SK-N-SH (cell line): ENCODE measurements at regions not wholly inside any gene's neighbourhood (a gene's known extent, or its start where the extent isn't known, plus 50 kb on each side); places are given as distances from the start of the nearest gene placed in this dataset.

Experiments
- EP300 ChIP-seq, 2 experiments: IDR thresholded peaks; 2 replicates each; pipeline versions ENCODE4 v1.4.0 to v1.6.1; 2012; ENCODE audit warnings: borderline replicate concordance in 1 of 2, low read depth in 1 of 2, low read length in 1 of 2
- EZH2phosphoT487 ChIP-seq: fragments of 200-600 bp; sonication (generic); IDR thresholded peaks from 2 replicates; pipeline ENCODE4 v1.6.1; 2017; ENCODE audit warnings: low read depth, mixed run types, mild to moderate bottlenecking, antibody characterized with exemption, moderate library complexity, borderline replicate concordance
- GATA2 ChIP-seq: sonication (generic); formaldehyde crosslinking; IDR thresholded peaks from 2 replicates; pipeline ENCODE4 v1.5.0; 2020; ENCODE audit warnings: mild to moderate bottlenecking, missing genetic modification reagents
- IRF3 ChIP-seq: fragments of 150-350 bp; IDR thresholded peaks from 2 replicates; pipeline ENCODE4 v1.6.1; 2016; ENCODE audit warnings: mild to moderate bottlenecking, low read depth, low read length
- NFIC ChIP-seq: IDR thresholded peaks from 2 replicates; pipeline ENCODE4 v1.4.0; 2012; ENCODE audit warnings: borderline replicate concordance
- PBX3 ChIP-seq: IDR thresholded peaks from 2 replicates; pipeline ENCODE4; 2012
- POLR2AphosphoS5 ChIP-seq: IDR thresholded peaks from 2 replicates; pipeline ENCODE4 v1.6.1; 2012; ENCODE audit warnings: low read depth, low read length
- RAD21 ChIP-seq: IDR thresholded peaks from 2 replicates; pipeline ENCODE4 v1.6.1; 2012; ENCODE audit warnings: mild to moderate bottlenecking, low read length
- TAF1 ChIP-seq: IDR thresholded peaks from 2 replicates; pipeline ENCODE4 v1.6.1; 2012; ENCODE audit warnings: low read depth, mild to moderate bottlenecking, low read length, moderate library complexity, borderline replicate concordance
- USF2 ChIP-seq: fragments of 150-350 bp; IDR thresholded peaks from 2 replicates; pipeline ENCODE4 v1.6.1; 2017; ENCODE audit warnings: antibody characterized with exemption, low read length, low read depth, borderline replicate concordance
- TF ChIP-seq, protein P1 (sequence below): fragments of 200-600 bp; sonication (generic); IDR thresholded peaks from 2 replicates; pipeline ENCODE4 v1.6.1; 2017; ENCODE audit warnings: antibody characterized with exemption, mild to moderate bottlenecking, moderate library complexity
- TF ChIP-seq, protein P2 (sequence below): IDR thresholded peaks from 2 replicates; pipeline ENCODE4 v1.6.1; 2012; ENCODE audit warnings: mild to moderate bottlenecking, low read depth, low read length, moderate library complexity
- TF ChIP-seq, protein P3 (sequence below): IDR thresholded peaks from 2 replicates; pipeline ENCODE4 v1.4.0; 2012; ENCODE audit warnings: low read depth, borderline replicate concordance

DNA sequence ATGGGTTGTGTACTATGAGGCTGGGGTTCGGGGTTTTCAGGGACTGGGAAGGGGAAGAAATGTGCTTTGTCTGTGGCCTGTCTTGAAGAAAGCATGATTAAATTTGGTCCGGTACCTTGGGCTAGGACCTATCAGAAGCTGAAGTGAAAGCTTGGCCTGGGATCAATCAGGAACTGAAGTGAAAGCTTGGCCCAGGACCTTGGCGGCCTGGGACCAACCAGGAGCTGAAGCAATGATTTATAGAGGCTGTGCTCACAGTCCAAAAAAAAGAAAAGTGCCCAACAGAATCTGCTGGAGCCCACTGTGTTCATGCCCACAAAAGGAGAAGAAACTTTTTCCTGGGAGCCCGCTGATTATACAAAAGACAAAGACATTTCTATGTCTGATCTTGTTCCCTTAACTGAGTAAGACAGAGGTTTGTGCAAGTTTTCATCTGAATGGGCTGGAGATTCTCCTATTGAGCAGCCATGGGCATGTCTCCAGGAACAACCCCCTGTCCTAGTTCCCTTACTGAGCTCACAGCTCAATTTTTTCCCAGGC is 1427.9 kb downstream of the FAM133A start:
- TF ChIP-seq, protein P1, sequence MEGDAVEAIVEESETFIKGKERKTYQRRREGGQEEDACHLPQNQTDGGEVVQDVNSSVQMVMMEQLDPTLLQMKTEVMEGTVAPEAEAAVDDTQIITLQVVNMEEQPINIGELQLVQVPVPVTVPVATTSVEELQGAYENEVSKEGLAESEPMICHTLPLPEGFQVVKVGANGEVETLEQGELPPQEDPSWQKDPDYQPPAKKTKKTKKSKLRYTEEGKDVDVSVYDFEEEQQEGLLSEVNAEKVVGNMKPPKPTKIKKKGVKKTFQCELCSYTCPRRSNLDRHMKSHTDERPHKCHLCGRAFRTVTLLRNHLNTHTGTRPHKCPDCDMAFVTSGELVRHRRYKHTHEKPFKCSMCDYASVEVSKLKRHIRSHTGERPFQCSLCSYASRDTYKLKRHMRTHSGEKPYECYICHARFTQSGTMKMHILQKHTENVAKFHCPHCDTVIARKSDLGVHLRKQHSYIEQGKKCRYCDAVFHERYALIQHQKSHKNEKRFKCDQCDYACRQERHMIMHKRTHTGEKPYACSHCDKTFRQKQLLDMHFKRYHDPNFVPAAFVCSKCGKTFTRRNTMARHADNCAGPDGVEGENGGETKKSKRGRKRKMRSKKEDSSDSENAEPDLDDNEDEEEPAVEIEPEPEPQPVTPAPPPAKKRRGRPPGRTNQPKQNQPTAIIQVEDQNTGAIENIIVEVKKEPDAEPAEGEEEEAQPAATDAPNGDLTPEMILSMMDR: no peak
- TF ChIP-seq EZH2phosphoT487: no peak
- no peak for TF ChIP-seq USF2
- TF ChIP-seq PBX3: no peak
- no peak for TF ChIP-seq POLR2AphosphoS5
- no peak for TF ChIP-seq RAD21
- TF ChIP-seq EP300 (IDR thresholded peaks at IDR 0.05; ENCODE audit: borderline replicate concordance in 1 of 2, low read depth in 1 of 2, low read length in 1 of 2): no peak
- TF ChIP-seq, protein P2, sequence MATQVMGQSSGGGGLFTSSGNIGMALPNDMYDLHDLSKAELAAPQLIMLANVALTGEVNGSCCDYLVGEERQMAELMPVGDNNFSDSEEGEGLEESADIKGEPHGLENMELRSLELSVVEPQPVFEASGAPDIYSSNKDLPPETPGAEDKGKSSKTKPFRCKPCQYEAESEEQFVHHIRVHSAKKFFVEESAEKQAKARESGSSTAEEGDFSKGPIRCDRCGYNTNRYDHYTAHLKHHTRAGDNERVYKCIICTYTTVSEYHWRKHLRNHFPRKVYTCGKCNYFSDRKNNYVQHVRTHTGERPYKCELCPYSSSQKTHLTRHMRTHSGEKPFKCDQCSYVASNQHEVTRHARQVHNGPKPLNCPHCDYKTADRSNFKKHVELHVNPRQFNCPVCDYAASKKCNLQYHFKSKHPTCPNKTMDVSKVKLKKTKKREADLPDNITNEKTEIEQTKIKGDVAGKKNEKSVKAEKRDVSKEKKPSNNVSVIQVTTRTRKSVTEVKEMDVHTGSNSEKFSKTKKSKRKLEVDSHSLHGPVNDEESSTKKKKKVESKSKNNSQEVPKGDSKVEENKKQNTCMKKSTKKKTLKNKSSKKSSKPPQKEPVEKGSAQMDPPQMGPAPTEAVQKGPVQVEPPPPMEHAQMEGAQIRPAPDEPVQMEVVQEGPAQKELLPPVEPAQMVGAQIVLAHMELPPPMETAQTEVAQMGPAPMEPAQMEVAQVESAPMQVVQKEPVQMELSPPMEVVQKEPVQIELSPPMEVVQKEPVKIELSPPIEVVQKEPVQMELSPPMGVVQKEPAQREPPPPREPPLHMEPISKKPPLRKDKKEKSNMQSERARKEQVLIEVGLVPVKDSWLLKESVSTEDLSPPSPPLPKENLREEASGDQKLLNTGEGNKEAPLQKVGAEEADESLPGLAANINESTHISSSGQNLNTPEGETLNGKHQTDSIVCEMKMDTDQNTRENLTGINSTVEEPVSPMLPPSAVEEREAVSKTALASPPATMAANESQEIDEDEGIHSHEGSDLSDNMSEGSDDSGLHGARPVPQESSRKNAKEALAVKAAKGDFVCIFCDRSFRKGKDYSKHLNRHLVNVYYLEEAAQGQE: no peak
- TF ChIP-seq IRF3: no peak
- no peak for TF ChIP-seq NFIC
- TF ChIP-seq TAF1: no peak
- TF ChIP-seq, protein P3, sequence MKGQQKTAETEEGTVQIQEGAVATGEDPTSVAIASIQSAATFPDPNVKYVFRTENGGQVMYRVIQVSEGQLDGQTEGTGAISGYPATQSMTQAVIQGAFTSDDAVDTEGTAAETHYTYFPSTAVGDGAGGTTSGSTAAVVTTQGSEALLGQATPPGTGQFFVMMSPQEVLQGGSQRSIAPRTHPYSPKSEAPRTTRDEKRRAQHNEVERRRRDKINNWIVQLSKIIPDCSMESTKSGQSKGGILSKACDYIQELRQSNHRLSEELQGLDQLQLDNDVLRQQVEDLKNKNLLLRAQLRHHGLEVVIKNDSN: no peak
- TF ChIP-seq GATA2 (CRISPR knock-in tag): no peak
